Mammary epithelial cell (primary cell): ENCODE measurements at regions not wholly inside any gene's neighbourhood (a gene's known extent, or its start where the extent isn't known, plus 50 kb on each side); places are given as distances from the start of the nearest gene placed in this dataset.
"Not testable (repeated sequence)": the region's sequence is repeated elsewhere in the genome, so short reads cannot be mapped to it uniquely, and the experiment has no call there.

Source experiments
- EZH2 ChIP-seq: IDR thresholded peaks from 2 replicates; pipeline ENCODE4 v1.6.1; 2012; ENCODE audit warnings: low read length, inconsistent platforms, borderline replicate concordance
- TF ChIP-seq, protein P1 (sequence below), 2 donors: IDR thresholded peaks in 1 of 2; conservative IDR thresholded peaks in 1 of 2; 2 replicates each; pipeline ENCODE4 v1.5.1; 2011 to 2012; ENCODE audit warnings: inconsistent platforms in 2 of 2, low read length in 2 of 2, mild to moderate bottlenecking in 2 of 2, control low read depth in 1 of 2, low read depth in 1 of 2; ENCODE audit not compliant: insufficient read depth in 1 of 2; ENCODE audit errors: extremely low read depth in 1 of 2

DNA sequence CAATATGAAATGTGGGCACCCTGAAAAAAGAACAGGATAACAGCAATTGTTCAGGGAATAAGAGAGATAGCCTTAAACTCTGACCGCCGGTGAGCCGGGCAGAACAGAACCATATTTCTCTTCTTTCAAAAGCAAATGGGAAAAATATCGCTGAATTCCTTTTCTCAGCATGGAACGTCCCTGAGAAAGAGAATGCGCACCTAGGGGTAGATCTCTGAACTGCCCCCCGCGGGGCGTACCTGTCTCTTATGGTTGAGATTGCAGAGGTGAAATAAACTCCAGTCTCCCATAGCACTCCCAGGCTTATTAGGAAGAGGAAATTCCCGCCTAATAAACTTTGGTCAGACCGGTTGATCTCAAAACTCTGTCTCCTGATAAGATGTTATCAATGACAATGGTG, 82.1 kb upstream of the DEFB108B start:
- TF ChIP-seq, protein P1, sequence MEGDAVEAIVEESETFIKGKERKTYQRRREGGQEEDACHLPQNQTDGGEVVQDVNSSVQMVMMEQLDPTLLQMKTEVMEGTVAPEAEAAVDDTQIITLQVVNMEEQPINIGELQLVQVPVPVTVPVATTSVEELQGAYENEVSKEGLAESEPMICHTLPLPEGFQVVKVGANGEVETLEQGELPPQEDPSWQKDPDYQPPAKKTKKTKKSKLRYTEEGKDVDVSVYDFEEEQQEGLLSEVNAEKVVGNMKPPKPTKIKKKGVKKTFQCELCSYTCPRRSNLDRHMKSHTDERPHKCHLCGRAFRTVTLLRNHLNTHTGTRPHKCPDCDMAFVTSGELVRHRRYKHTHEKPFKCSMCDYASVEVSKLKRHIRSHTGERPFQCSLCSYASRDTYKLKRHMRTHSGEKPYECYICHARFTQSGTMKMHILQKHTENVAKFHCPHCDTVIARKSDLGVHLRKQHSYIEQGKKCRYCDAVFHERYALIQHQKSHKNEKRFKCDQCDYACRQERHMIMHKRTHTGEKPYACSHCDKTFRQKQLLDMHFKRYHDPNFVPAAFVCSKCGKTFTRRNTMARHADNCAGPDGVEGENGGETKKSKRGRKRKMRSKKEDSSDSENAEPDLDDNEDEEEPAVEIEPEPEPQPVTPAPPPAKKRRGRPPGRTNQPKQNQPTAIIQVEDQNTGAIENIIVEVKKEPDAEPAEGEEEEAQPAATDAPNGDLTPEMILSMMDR (conservative IDR thresholded peaks at IDR 0.05 in 1 of 2, IDR thresholded peaks at IDR 0.05 in 1 of 2; ENCODE audit: extremely low read depth in 1 of 2, insufficient read depth in 1 of 2, low read depth in 1 of 2, low read length in 2 of 2) = not testable (repeated sequence)
- TF ChIP-seq EZH2 = not testable (repeated sequence)
